ENCODE measurements at regions not wholly inside any gene's neighbourhood (a gene's known extent, or its start where the extent isn't known, plus 50 kb on each side); places are given as distances from the start of the nearest gene placed in this dataset.

GRCh38 chr5:154588091-154588774, 110.2 kb upstream of the HAND1 start:
- TF ChIP-seq CTCF (IDR thresholded peaks at IDR 0.05 in 8 of 11, conservative IDR thresholded peaks at IDR 0.05 in 3 of 11), result no peak
- TF ChIP-seq POLR2AphosphoS5 (IDR thresholded peaks at IDR 0.05), result no peak
- no peak for TF ChIP-seq POLR2A (IDR thresholded peaks at IDR 0.05)

GRCh38 chr5:154587123-154588026, 109.3 kb upstream of the HAND1 start:
- no peaks in the 10 kb centered on the region for H3K4me1 ChIP-seq
- intact Hi-C loops (cut with DNase I; ENCODE audit: low total_unique reads), result no loop called here
- H3K36me3 ChIP-seq, result no peaks in the 10 kb centered on the region
- DNase-seq, result no peak
- H3K27me3 ChIP-seq (replicated peaks in 1 of 7), result peaks cover 0 to 41% (median 0%) of the 10 kb centered on the region in 7 donors
- no peak overlapping the region for H3K27ac ChIP-seq
- no peaks in the 10 kb centered on the region for H3K9me3 ChIP-seq
- no peak overlapping the region for H3K4me3 ChIP-seq
- TF ChIP-seq POLR2A (IDR thresholded peaks at IDR 0.05), result no peak
- no peak for TF ChIP-seq CTCF (IDR thresholded peaks at IDR 0.05 in 8 of 11, conservative IDR thresholded peaks at IDR 0.05 in 3 of 11)
- TF ChIP-seq POLR2AphosphoS5 (IDR thresholded peaks at IDR 0.05), result no peak
- 36 to 50% (median 46%) methylated on average over 10 of the region's 10 CpGs for WGBS, 5 donors

More at GRCh38 chr5:154588091-154588774, 110.2 kb upstream of the HAND1 start:
- Histone ChIP-seq H3K4me3 (no peak overlapping the region), H3K36me3 (no peaks in the 10 kb centered on the region), H3K4me1 (no peaks in the 10 kb centered on the region), H3K27ac (no peak overlapping the region), H3K27me3 (replicated peaks in 1 of 7) (peaks cover 0 to 34% (median 0%) of the 10 kb centered on the region in 7 donors), H3K9me3 (no peaks in the 10 kb centered on the region)
- intact Hi-C loops (cut with DNase I; ENCODE audit: low total_unique reads), result no loop called here
- DNase-seq, result no peak
- 67 to 81% (median 76%) methylated on average over 13 of the region's 13 CpGs for WGBS, 5 donors

GRCh38 chr5:154583671-154584177, 105.7 kb upstream of the HAND1 start:
- 62 to 83% (median 72%) methylated on average over 12 of the region's 12 CpGs for WGBS, 5 donors
- H3K27ac ChIP-seq, result no peak overlapping the region
- no peaks in the 10 kb centered on the region for H3K9me3 ChIP-seq
- no peaks in the 10 kb centered on the region for H3K4me1 ChIP-seq
- intact Hi-C loops (cut with DNase I; ENCODE audit: low total_unique reads), result no loop called here
- peaks cover 0 to 63% (median 0%) of the 10 kb centered on the region in 7 donors for H3K27me3 ChIP-seq (replicated peaks in 1 of 7)
- no peaks in the 10 kb centered on the region for H3K36me3 ChIP-seq
- no peak overlapping the region for H3K4me3 ChIP-seq
- TF ChIP-seq POLR2A (IDR thresholded peaks at IDR 0.05) (no peak), POLR2AphosphoS5 (IDR thresholded peaks at IDR 0.05) (no peak), CTCF (IDR thresholded peaks at IDR 0.05 in 8 of 11, conservative IDR thresholded peaks at IDR 0.05 in 3 of 11) (no peak)
- no peak for DNase-seq

- WGBS, 5 donors, result 72 to 84% (median 81%) methylated on average over 6 of the region's 6 CpGs
- Histone ChIP-seq H3K27ac (no peak overlapping the region), H3K27me3 (replicated peaks in 1 of 7) (peaks cover 0 to 64% (median 10%) of the 10 kb centered on the region in 7 donors), H3K4me1 (peaks cover 0 to 8% (median 0%) of the 10 kb centered on the region in 6 donors), H3K4me3 (no peak overlapping the region), H3K9me3 (no peaks in the 10 kb centered on the region), H3K36me3 (no peaks in the 10 kb centered on the region)
- DNase-seq, result no peak
- intact Hi-C loops (cut with DNase I; ENCODE audit: low total_unique reads), result no loop called here
- TF ChIP-seq CTCF (IDR thresholded peaks at IDR 0.05 in 8 of 11, conservative IDR thresholded peaks at IDR 0.05 in 3 of 11), result no peak
- TF ChIP-seq POLR2A (IDR thresholded peaks at IDR 0.05), result no peak
- no peak for TF ChIP-seq POLR2AphosphoS5 (IDR thresholded peaks at IDR 0.05)
Observed at GRCh38 chr5:154580422-154580821, 102.4 kb upstream of the HAND1 start.

Data from spleen (tissue), 11 donors.